Mesothelial cell of epicardium (in vitro differentiated cells): ENCODE measurements at regions not wholly inside any gene's neighbourhood (a gene's known extent, or its start where the extent isn't known, plus 50 kb on each side); places are given as distances from the start of the nearest gene placed in this dataset.

Experiments used
- DNase-seq, 2 experiments: peaks; one replicate each; pipeline ENCODE4 v3.0.0; 2021; ENCODE audit warnings: low spot score in 2 of 2; ENCODE audit not compliant: unreplicated experiment in 2 of 2
- H3K27ac Mint-ChIP-seq: 2 replicates; pipeline ENCODE4 v1.8.0; 2021; ENCODE audit warnings: mixed read lengths
- H3K27me3 Mint-ChIP-seq: 2 replicates; pipeline ENCODE4 v1.8.0; 2021; ENCODE audit warnings: low read depth, mixed read lengths
- H3K36me3 Mint-ChIP-seq: 2 replicates; pipeline ENCODE4 v1.8.0; 2021; ENCODE audit warnings: mixed read lengths
- H3K4me1 Mint-ChIP-seq: 2 replicates; pipeline ENCODE4 v1.8.0; 2021; ENCODE audit warnings: mixed read lengths
- H3K4me3 Mint-ChIP-seq: 2 replicates; pipeline ENCODE4 v1.8.0; 2021; ENCODE audit warnings: mild to moderate bottlenecking, moderate library complexity, mixed read lengths
- H3K9me3 Mint-ChIP-seq: 2 replicates; pipeline ENCODE4 v1.8.0; 2021; ENCODE audit warnings: mixed read lengths
- TF ChIP-seq, protein P1 (sequence below): fragments of 200-600 bp; sonication (generic); IDR thresholded peaks from one replicate; pipeline ENCODE4 v1.5.0; 2021; ENCODE audit warnings: antibody characterized with exemption; ENCODE audit not compliant: unreplicated experiment

DNA sequence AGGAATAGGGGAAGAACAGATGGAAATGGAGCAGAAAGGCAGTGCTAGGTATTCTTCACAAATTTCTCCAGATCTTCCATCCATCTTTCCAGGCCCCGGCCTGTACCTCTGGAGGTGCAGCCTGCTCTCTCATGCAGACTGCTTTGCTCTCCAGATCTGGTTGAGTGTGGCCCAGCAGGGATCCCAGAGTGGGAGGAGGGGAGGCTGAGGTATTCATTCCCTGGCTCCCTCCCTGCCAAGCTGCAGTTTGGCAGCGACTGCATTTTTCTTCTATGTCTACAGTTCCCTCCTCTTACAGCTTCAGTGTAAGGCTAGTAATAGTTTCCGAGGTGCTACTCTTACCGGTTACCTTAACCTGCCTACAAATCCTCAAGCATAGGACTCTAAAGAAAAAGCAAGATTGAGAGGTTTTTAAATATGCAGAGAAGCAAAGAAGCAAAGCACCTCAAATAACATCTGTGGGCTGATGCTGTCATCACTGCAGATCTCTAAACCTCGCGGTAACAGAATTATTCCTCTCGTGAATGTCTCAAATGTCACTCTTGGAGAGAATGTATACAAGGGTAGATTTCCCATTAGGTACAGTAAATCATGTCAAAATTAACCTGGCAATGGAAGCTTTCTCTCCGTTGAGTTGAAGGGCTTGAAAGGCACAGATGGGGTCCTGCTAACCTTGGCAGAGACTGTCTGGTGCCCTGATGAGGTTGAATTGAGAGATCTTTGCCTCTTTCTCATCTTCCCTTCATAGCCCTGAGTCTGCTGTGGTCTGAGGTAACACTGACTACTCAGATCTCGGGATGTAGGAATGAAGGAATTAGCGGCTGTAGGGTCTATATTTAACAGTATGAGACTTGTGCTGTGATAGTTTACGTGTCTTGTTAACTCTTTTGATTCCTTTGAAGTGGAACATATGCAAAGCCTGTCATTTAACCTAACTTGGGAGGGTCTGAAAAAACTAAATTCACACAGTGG lies 297.9 kb upstream of the C11orf87 start:
- Mint-ChIP-seq H3K36me3 (no peaks in the 10 kb centered on the region), H3K4me3 (no peak overlapping the region), H3K4me1 (peaks cover 6% of the 10 kb centered on the region), H3K27ac (no peak overlapping the region), H3K9me3 (no peaks in the 10 kb centered on the region), H3K27me3 (no peaks in the 10 kb centered on the region)
- DNase-seq: no peak
- TF ChIP-seq, protein P1, sequence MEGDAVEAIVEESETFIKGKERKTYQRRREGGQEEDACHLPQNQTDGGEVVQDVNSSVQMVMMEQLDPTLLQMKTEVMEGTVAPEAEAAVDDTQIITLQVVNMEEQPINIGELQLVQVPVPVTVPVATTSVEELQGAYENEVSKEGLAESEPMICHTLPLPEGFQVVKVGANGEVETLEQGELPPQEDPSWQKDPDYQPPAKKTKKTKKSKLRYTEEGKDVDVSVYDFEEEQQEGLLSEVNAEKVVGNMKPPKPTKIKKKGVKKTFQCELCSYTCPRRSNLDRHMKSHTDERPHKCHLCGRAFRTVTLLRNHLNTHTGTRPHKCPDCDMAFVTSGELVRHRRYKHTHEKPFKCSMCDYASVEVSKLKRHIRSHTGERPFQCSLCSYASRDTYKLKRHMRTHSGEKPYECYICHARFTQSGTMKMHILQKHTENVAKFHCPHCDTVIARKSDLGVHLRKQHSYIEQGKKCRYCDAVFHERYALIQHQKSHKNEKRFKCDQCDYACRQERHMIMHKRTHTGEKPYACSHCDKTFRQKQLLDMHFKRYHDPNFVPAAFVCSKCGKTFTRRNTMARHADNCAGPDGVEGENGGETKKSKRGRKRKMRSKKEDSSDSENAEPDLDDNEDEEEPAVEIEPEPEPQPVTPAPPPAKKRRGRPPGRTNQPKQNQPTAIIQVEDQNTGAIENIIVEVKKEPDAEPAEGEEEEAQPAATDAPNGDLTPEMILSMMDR: no peak

DNA sequence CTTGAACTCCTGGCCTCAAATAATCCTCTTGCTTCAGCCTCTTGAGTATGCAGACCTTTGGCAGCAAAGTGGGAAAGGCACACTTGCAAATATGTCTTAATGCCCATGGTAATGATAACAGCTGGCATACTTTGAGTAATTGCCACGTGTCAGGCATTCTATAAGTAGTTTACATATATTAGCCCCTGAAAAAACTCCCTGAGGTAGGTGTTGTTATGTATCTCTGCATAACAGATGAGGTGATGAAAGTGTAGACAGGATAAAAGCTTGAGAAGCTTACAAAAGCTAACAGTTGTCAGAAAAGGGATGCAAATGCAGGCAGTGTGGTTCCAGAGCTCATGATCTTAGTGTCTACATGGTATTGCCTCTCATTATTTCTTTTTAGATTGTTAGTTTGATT lies 291.1 kb upstream of the C11orf87 start:
- H3K4me1 Mint-ChIP-seq: no peaks in the 10 kb centered on the region
- no peaks in the 10 kb centered on the region for H3K27me3 Mint-ChIP-seq
- TF ChIP-seq, protein P1: no peak
- H3K9me3 Mint-ChIP-seq: peaks cover 5% of the 10 kb centered on the region
- H3K4me3 Mint-ChIP-seq: no peak overlapping the region
- no peaks in the 10 kb centered on the region for H3K36me3 Mint-ChIP-seq
- DNase-seq: no peak
- no peak overlapping the region for H3K27ac Mint-ChIP-seq

DNA sequence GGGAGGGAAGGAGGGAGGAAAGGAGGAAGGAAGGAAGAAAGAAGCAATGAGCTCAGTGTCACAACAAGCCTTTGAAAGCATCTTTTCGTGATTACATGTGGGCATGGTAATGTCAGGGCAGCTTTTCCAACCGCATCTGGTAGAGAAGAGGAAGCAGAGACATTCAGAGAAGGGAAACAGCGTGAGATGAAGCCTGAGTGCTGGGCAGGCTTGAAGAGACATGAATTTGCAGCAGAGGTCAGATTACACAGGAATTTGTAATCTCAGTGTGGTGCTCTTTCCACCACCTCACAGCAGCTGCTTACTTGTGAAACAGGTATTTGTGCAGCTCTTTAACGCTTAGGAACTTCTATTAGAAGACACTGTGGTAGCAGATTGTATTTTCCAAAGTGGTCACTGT lies 289.5 kb upstream of the C11orf87 start:
- TF ChIP-seq, protein P1: no peak
- no peak overlapping the region for H3K4me3 Mint-ChIP-seq
- H3K9me3 Mint-ChIP-seq: peaks cover 14% of the 10 kb centered on the region
- no peaks in the 10 kb centered on the region for H3K36me3 Mint-ChIP-seq
- H3K27me3 Mint-ChIP-seq: no peaks in the 10 kb centered on the region
- H3K27ac Mint-ChIP-seq: no peak overlapping the region
- no peak for DNase-seq
- H3K4me1 Mint-ChIP-seq: no peaks in the 10 kb centered on the region

DNA sequence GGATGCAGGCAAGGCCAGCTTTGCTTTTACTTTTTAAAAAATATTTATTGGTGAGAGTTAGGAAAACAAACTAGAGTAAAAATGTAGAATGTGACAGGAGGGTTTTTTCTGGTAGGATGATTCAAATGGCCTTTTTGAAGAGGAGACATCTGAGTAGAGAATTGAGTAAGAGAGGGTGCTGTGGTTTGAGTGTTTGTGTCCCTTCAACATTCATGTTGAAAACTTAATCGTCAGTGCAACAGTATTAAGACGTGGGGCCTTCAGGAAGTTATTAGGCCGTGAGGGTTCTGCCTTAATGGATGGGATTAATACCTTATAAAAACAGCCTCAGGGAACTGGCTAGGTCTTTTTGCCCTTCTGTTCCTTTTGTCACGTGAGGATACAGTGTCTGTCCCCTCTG lies 288.8 kb upstream of the C11orf87 start:
- Mint-ChIP-seq H3K9me3 (peaks cover 19% of the 10 kb centered on the region), H3K27ac (no peak overlapping the region), H3K27me3 (no peaks in the 10 kb centered on the region), H3K4me1 (no peaks in the 10 kb centered on the region), H3K4me3 (no peak overlapping the region), H3K36me3 (no peaks in the 10 kb centered on the region)
- TF ChIP-seq, protein P1: no peak
- DNase-seq: no peak

DNA sequence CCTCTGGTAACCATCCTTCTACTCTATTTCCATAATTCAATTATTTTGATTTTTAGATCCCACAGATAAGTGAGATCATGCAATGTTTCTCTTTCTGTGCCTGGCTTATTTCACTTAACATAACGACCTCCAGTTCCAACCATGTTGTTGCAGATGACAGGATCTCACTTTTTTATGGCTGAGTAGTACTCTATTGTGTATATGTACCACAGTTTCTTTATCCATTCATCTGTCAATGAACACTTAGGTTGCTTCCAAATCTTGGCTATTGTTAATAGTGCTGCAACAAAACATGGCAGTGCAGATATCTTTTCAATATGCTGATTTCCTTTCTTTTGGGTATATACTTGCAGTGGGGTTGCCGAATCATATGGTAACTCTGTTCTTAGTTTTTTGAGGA lies 286.4 kb upstream of the C11orf87 start:
- Mint-ChIP-seq H3K27me3 (peaks cover 3% of the 10 kb centered on the region), H3K4me3 (no peak overlapping the region), H3K9me3 (peaks cover 19% of the 10 kb centered on the region), H3K36me3 (no peaks in the 10 kb centered on the region), H3K4me1 (no peaks in the 10 kb centered on the region), H3K27ac (no peak overlapping the region)
- no peak for DNase-seq
- TF ChIP-seq, protein P1: no peak
